Endothelial cell of umbilical vein (primary cell): ENCODE measurements at regions not wholly inside any gene's neighbourhood (a gene's known extent, or its start where the extent isn't known, plus 50 kb on each side); places are given as distances from the start of the nearest gene placed in this dataset.

Experiments used
- BruUV-seq: library from RNA; stranded (reverse); fragments of 400-500 nt; replicated peaks from 2 replicates; lab custom pipeline; 2021; lab: Mats Ljungman, UMichigan
- CTCF ChIA-PET: fragments of 300-600, 350-600 bp; sonication (Branson Sonifier 250); formaldehyde crosslinking; loops from one replicate; lab custom pipeline; 2021; ENCODE audit warnings: antibody characterized with exemption, inconsistent platforms; lab: Charles Lee
- POLR2A ChIA-PET: fragments of 300-600, 350-600 bp; sonication (Branson Sonifier 250); formaldehyde crosslinking; loops from one replicate; lab custom pipeline; 2021; ENCODE audit warnings: antibody characterized with exemption, inconsistent platforms; lab: Charles Lee
- DNase-seq: peaks from one replicate; pipeline ENCODE4 v3.0.0-alpha.2; 2011; ENCODE audit warnings: low read depth, low spot score
- FAIRE-seq: peaks from 2 replicates; lab custom pipeline; 2011; peaks lifted over from hg19 to GRCh38; lab: Jason Lieb, UNC
- H2AFZ ChIP-seq: 2 replicates; pipeline ENCODE4 v1.6.0; 2012; ENCODE audit warnings: low read depth, low read length, control low read depth, inconsistent platforms
- H3K27ac ChIP-seq: 2 replicates; pipeline ENCODE4 v1.5.1; 2011; ENCODE audit warnings: low read depth, mild to moderate bottlenecking, control low read depth, low read length, moderate library complexity; ENCODE audit not compliant: insufficient read depth
- H3K27me3 ChIP-seq, 2 experiments: 2 replicates each; pipeline versions ENCODE4 v1.6.0 to v1.6.1; 2011; ENCODE audit warnings: low read length in 2 of 2, mixed read lengths in 1 of 2; ENCODE audit not compliant: control insufficient read depth in 2 of 2, insufficient read depth in 2 of 2
- H3K36me3 ChIP-seq, 2 experiments: 2 replicates in 1 of 2; 3 replicates in 1 of 2; pipeline ENCODE4 v1.5.1; 2011; ENCODE audit warnings: low read length in 2 of 2, mild to moderate bottlenecking in 1 of 2, moderate library complexity in 1 of 2; ENCODE audit not compliant: control insufficient read depth in 2 of 2, insufficient read depth in 2 of 2; ENCODE audit errors: extremely low read depth in 1 of 2
- H3K4me1 ChIP-seq: 3 replicates; pipeline ENCODE4 v1.5.1; 2011; ENCODE audit warnings: mild to moderate bottlenecking, low read length; ENCODE audit not compliant: control insufficient read depth, insufficient read depth; ENCODE audit errors: extremely low read depth
- H3K4me2 ChIP-seq: 2 replicates; pipeline ENCODE4 v1.6.1; 2011; ENCODE audit warnings: low read length, control low read depth, mixed read lengths; ENCODE audit not compliant: insufficient read depth
- H3K4me3 ChIP-seq, 3 experiments: fragments of 200-600 bp in 1 of 3; sonication (generic), shearing (Covaris generic) in 1 of 3; replicated peaks in 1 of 3; 2 replicates each; pipeline ENCODE4 v1.5.1; 2011 to 2016; ENCODE audit warnings: control low read depth in 3 of 3, low read length in 3 of 3, mild to moderate bottlenecking in 2 of 3, inconsistent platforms in 1 of 3, low read depth in 1 of 3, moderate library complexity in 1 of 3; ENCODE audit not compliant: insufficient read depth in 1 of 3
- H3K79me2 ChIP-seq: 2 replicates; pipeline ENCODE4 v1.6.0; 2012; ENCODE audit warnings: low read length, inconsistent platforms; ENCODE audit not compliant: control insufficient read depth, insufficient read depth
- H3K9ac ChIP-seq: replicated peaks from 2 replicates; pipeline ENCODE3; 2011; ENCODE audit warnings: low read length, control low read depth; ENCODE audit not compliant: insufficient read depth; ENCODE audit errors: extremely low read depth
- H3K9me1 ChIP-seq: replicated peaks from 3 replicates; pipeline ENCODE4 v1.6.0; 2011; ENCODE audit warnings: mild to moderate bottlenecking, low read length; ENCODE audit not compliant: control insufficient read depth, insufficient read depth; ENCODE audit errors: extremely low read depth
- H3K9me3 ChIP-seq: replicated peaks from 2 replicates; pipeline ENCODE4 v1.5.1; 2012; ENCODE audit warnings: low read length, inconsistent platforms; ENCODE audit not compliant: control insufficient read depth, insufficient read depth
- H4K20me1 ChIP-seq: replicated peaks from 2 replicates; pipeline ENCODE3; 2011; ENCODE audit warnings: mild to moderate bottlenecking, low read length; ENCODE audit not compliant: control insufficient read depth, insufficient read depth; ENCODE audit errors: extremely low read depth
- CTCF ChIP-seq, 2 donors: IDR thresholded peaks; 1 replicate in 1 of 2; 2 replicates in 1 of 2; pipeline ENCODE4 v1.5.1; 2011; ENCODE audit warnings: low read length in 2 of 2, mild to moderate bottlenecking in 2 of 2, moderate library complexity in 2 of 2, control low read depth in 1 of 2, inconsistent platforms in 1 of 2, low read depth in 1 of 2; ENCODE audit not compliant: insufficient read depth in 1 of 2; ENCODE audit errors: extremely low read depth in 1 of 2
- EZH2 ChIP-seq: IDR thresholded peaks from 2 replicates; pipeline ENCODE4 v1.6.1; 2012; ENCODE audit warnings: borderline replicate concordance, low read depth, mild to moderate bottlenecking, moderate library complexity, low read length, inconsistent platforms; ENCODE audit not compliant: severe bottlenecking
- FOS ChIP-seq: IDR thresholded peaks from 2 replicates; pipeline ENCODE4 v1.6.1; 2011; ENCODE audit warnings: mild to moderate bottlenecking, low read length, moderate library complexity, borderline replicate concordance; ENCODE audit not compliant: insufficient read depth
- GATA2 ChIP-seq: IDR thresholded peaks from 2 replicates; pipeline ENCODE4 v1.7.0; 2011; ENCODE audit warnings: low read depth, mild to moderate bottlenecking, moderate library complexity, mixed read lengths, low read length; ENCODE audit not compliant: insufficient read length, insufficient read depth
- JUN ChIP-seq: IDR thresholded peaks from 2 replicates; pipeline ENCODE4 v1.6.1; 2011; ENCODE audit warnings: borderline replicate concordance, low read depth; ENCODE audit not compliant: insufficient read length, insufficient read depth
- MAX ChIP-seq: IDR thresholded peaks from 2 replicates; pipeline ENCODE4 v1.6.1; 2011; ENCODE audit not compliant: insufficient read depth, insufficient read length
- MYC ChIP-seq: IDR thresholded peaks from one replicate; pipeline ENCODE4 v1.6.1; 2011; ENCODE audit warnings: mild to moderate bottlenecking, low read depth, low read length
- POLR2A ChIP-seq: IDR thresholded peaks from 2 replicates; pipeline ENCODE4 v1.6.1; 2012; ENCODE audit warnings: low read depth, mild to moderate bottlenecking, control low read depth, low read length
- POLR2AphosphoS5 ChIP-seq: IDR thresholded peaks from 2 replicates; pipeline ENCODE4 v1.6.1; 2012; ENCODE audit warnings: low read depth, mild to moderate bottlenecking, control low read depth, low read length, moderate library complexity; ENCODE audit not compliant: insufficient read depth
- dilution Hi-C: fragments of 300-500 bp; cut with MboI; formaldehyde crosslinking; loops from one replicate; pipeline ENCODE4 v1.15.0; 2019; ENCODE audit warnings: low sequenced_read_pairs; ENCODE audit not compliant: extremely low pct_ligation_motif_present
- intact Hi-C: fragments of 100-400 bp; cut with micrococcal nuclease; formaldehyde crosslinking; loops from one replicate; pipeline ENCODE4 v1.10.0; 2022

- DNase-seq (no peak), FAIRE-seq (no peak)
- no TSS peak for BruUV-seq
- dilution Hi-C loops: no loop called here
- Histone ChIP-seq H3K9me1 (no peaks in the 10 kb centered on the region), H3K9me3 (no peaks in the 10 kb centered on the region), H2AFZ (no peak overlapping the region), H3K27me3 (no peaks in the 10 kb centered on the region), H3K9ac (no peak overlapping the region), H3K36me3 (no peaks in the 10 kb centered on the region), H3K79me2 (no peaks in the 10 kb centered on the region), H3K27ac (no peak overlapping the region), H3K4me3 (no peak overlapping the region), H4K20me1 (no peaks in the 10 kb centered on the region), H3K4me1 (no peaks in the 10 kb centered on the region), H3K4me2 (no peak overlapping the region)
- TF ChIP-seq POLR2AphosphoS5 (no peak), GATA2 (no peak), FOS (no peak), MAX (no peak), MYC (no peak), EZH2 (no peak), CTCF (IDR thresholded peaks at IDR 0.05; ENCODE audit: extremely low read depth in 1 of 2, insufficient read depth in 1 of 2, low read depth in 1 of 2, low read length in 2 of 2) (no peak), JUN (no peak), POLR2A (no peak)
- ChIA-PET POLR2A (no interaction called here), CTCF (no interaction called here)
- intact Hi-C loops: no loop called here
These were observed 150.7 kb upstream of the WDR11 start for GRCh38 chr10:120700426-120700825.
